SK-N-SH (cell line): ENCODE measurements at regions not wholly inside any gene's neighbourhood (a gene's known extent, or its start where the extent isn't known, plus 50 kb on each side); places are given as distances from the start of the nearest gene placed in this dataset.

Experiments
- CTCF ChIA-PET: fragments of 300-600, 350-600 bp; formaldehyde crosslinking; extraction: SDS; loops from one replicate; lab custom pipeline; 2021; lab: Yijun Ruan, JAX
- POLR2A ChIA-PET: fragments of 350-600 bp; sonication (Branson Sonifier 250); formaldehyde crosslinking; extraction: SDS; loops from one replicate; lab custom pipeline; 2020; ENCODE audit warnings: antibody characterized with exemption, inconsistent platforms; lab: Yijun Ruan, JAX
- DNase-seq: peaks from one replicate; pipeline ENCODE4 v3.0.0; 2012
- H2AFZ ChIP-seq: fragments of 200-600 bp; sonication (generic); 2 replicates; pipeline ENCODE4 v1.8.1; 2016; ENCODE audit warnings: antibody characterized with exemption, mild to moderate bottlenecking, low read depth
- H3F3A ChIP-seq: fragments of 200-600 bp; sonication (generic); replicated peaks from 2 replicates; pipeline ENCODE3; 2016; ENCODE audit warnings: antibody characterized with exemption, mild to moderate bottlenecking; ENCODE audit not compliant: insufficient read depth
- H3K27ac ChIP-seq, 2 experiments: fragments of 200-500 bp in 1 of 2; fragments of 200-600 bp in 1 of 2; sonication (Bioruptor generic) in 1 of 2; sonication (generic), shearing (Covaris generic) in 1 of 2; 2 replicates each; pipeline versions ENCODE4 v1.5.1 to v1.6.1; 2014 to 2016; ENCODE audit warnings: low read depth in 2 of 2, inconsistent platforms in 1 of 2, low read length in 1 of 2, mild to moderate bottlenecking in 1 of 2, mixed read lengths in 1 of 2
- H3K27me3 ChIP-seq: fragments of 200-600 bp; sonication (generic), shearing (Covaris generic); 2 replicates; pipeline ENCODE4 v1.6.1; 2016; ENCODE audit warnings: mixed run types; ENCODE audit not compliant: insufficient read depth
- H3K36me3 ChIP-seq, 2 experiments: fragments of 200-500 bp in 1 of 2; fragments of 200-600 bp in 1 of 2; sonication (Bioruptor generic) in 1 of 2; sonication (generic) in 1 of 2; replicated peaks in 1 of 2; 2 replicates each; pipeline versions ENCODE3 to v1.5.1; 2014 to 2016; ENCODE audit warnings: low read length in 1 of 2, mild to moderate bottlenecking in 1 of 2; ENCODE audit not compliant: insufficient read depth in 2 of 2, control insufficient read depth in 1 of 2
- H3K4me1 ChIP-seq, 2 experiments: fragments of 200-500 bp in 1 of 2; fragments of 200-600 bp in 1 of 2; sonication (Bioruptor generic) in 1 of 2; sonication (generic), shearing (Covaris generic) in 1 of 2; 2 replicates each; pipeline versions ENCODE4 v1.5.1 to v1.6.1; 2014 to 2016; ENCODE audit warnings: low read depth in 1 of 2, low read length in 1 of 2, mixed run types in 1 of 2; ENCODE audit not compliant: insufficient read depth in 2 of 2, control insufficient read depth in 1 of 2
- H3K4me2 ChIP-seq: fragments of 200-600 bp; sonication (generic), shearing (Covaris generic); 2 replicates; pipeline ENCODE4 v1.6.1; 2017; ENCODE audit warnings: mixed run types
- H3K4me3 ChIP-seq, 2 experiments: fragments of 200-500 bp in 1 of 2; fragments of 200-600 bp in 1 of 2; sonication (Bioruptor generic) in 1 of 2; sonication (generic), shearing (Covaris generic) in 1 of 2; 2 replicates each; pipeline versions ENCODE4 v1.5.1 to v1.8.1; 2014 to 2016; ENCODE audit warnings: low read depth in 2 of 2, inconsistent platforms in 1 of 2, low read length in 1 of 2, mild to moderate bottlenecking in 1 of 2, mixed read lengths in 1 of 2, moderate library complexity in 1 of 2
- H3K79me2 ChIP-seq: fragments of 200-600 bp; sonication (generic); 2 replicates; pipeline ENCODE4 v1.8.1; 2017; ENCODE audit warnings: mild to moderate bottlenecking; ENCODE audit not compliant: insufficient read depth
- H3K9ac ChIP-seq: fragments of 200-600 bp; sonication (generic); 2 replicates; pipeline ENCODE4 v1.6.1; 2017; ENCODE audit warnings: mixed run types
- H3K9me2 ChIP-seq: fragments of 200-600 bp; sonication (generic); 2 replicates; pipeline ENCODE4 v1.6.1; 2017; ENCODE audit warnings: mixed run types
- H3K9me3 ChIP-seq: fragments of 200-600 bp; sonication (generic); 2 replicates; pipeline ENCODE4 v1.6.1; 2017; ENCODE audit warnings: mixed run types, mild to moderate bottlenecking, moderate library complexity
- H4K20me1 ChIP-seq: fragments of 200-600 bp; sonication (generic); 2 replicates; pipeline ENCODE4 v1.6.1; 2017; ENCODE audit warnings: mild to moderate bottlenecking, mixed run types; ENCODE audit not compliant: insufficient read depth
- ELF1 ChIP-seq: IDR thresholded peaks from 2 replicates; pipeline ENCODE4 v1.4.0; 2012
- EP300 ChIP-seq, 2 experiments: IDR thresholded peaks; 2 replicates each; pipeline versions ENCODE4 v1.4.0 to v1.6.1; 2012; ENCODE audit warnings: borderline replicate concordance in 1 of 2, low read depth in 1 of 2, low read length in 1 of 2
- FOSL2 ChIP-seq: IDR thresholded peaks from 2 replicates; pipeline ENCODE4 v1.4.0; 2012; ENCODE audit warnings: low read depth, mild to moderate bottlenecking, moderate library complexity, borderline replicate concordance
- MEF2A ChIP-seq: IDR thresholded peaks from 2 replicates; pipeline ENCODE4 v1.4.0; 2012; ENCODE audit warnings: low read depth, borderline replicate concordance
- MXI1 ChIP-seq: IDR thresholded peaks from 2 replicates; pipeline ENCODE4 v1.6.1; 2012; ENCODE audit warnings: mild to moderate bottlenecking, low read depth, low read length, improper control_type of control experiment
- PBX3 ChIP-seq: IDR thresholded peaks from 2 replicates; pipeline ENCODE4; 2012
- SMC3 ChIP-seq: IDR thresholded peaks from 2 replicates; pipeline ENCODE4 v1.6.1; 2012; ENCODE audit warnings: low read depth, low read length, improper control_type of control experiment
- USF1 ChIP-seq: IDR thresholded peaks from 2 replicates; pipeline ENCODE4 v1.4.0; 2012; ENCODE audit warnings: low read depth, borderline replicate concordance
- USF2 ChIP-seq: fragments of 150-350 bp; IDR thresholded peaks from 2 replicates; pipeline ENCODE4 v1.6.1; 2017; ENCODE audit warnings: antibody characterized with exemption, low read length, low read depth, borderline replicate concordance
- WGBS: methylation state at CpG from one replicate; pipeline ENCODE4 v1.1.6; 2017; ENCODE audit warnings: low lambda C conversion rate; 5-methylcytosine and 5-hydroxymethylcytosine counted together

GRCh38 chr6:63392092-63392724, 72.4 kb upstream of the LGSN start:
- ChIA-PET POLR2A (no interaction called here), CTCF (no interaction called here)
- Histone ChIP-seq H3K27me3 (no peaks in the 10 kb centered on the region), H2AFZ (no peak overlapping the region), H4K20me1 (no peaks in the 10 kb centered on the region), H3K4me2 (no peak overlapping the region), H3K4me1 (no peaks in the 10 kb centered on the region), H3K9me2 (no peaks in the 10 kb centered on the region), H3K79me2 (no peaks in the 10 kb centered on the region), H3K4me3 (no peak overlapping the region), H3K9me3 (no peaks in the 10 kb centered on the region), H3K27ac (no peak overlapping the region)
- 59% methylated on average over 6 of the region's 6 CpGs for WGBS
- TF ChIP-seq SMC3 (no peak), MEF2A (no peak), USF2 (no peak), FOSL2 (no peak), EP300 (IDR thresholded peaks at IDR 0.05; ENCODE audit: borderline replicate concordance in 1 of 2, low read depth in 1 of 2, low read length in 1 of 2) (no peak)
- TF ChIP-seq, all 33 proteins: peak for 0
- no peaks in the 10 kb centered on the region for H3K36me3 ChIP-seq
- DNase-seq: no peak
- H3F3A ChIP-seq: no peaks in the 10 kb centered on the region
- H3K9ac ChIP-seq: no peak overlapping the region

GRCh38 chr6:63394656-63395308, 75.0 kb upstream of the LGSN start:
- 0 out of 2 replicates have a peak overlapping the region, but pooled peaks have one; percentile 29 for H2AFZ ChIP-seq
- no peak for DNase-seq
- no peaks in the 10 kb centered on the region for H3K36me3 ChIP-seq
- ChIA-PET CTCF (no interaction called here), POLR2A (no interaction called here)
- no peaks in the 10 kb centered on the region for H3K4me1 ChIP-seq
- TF ChIP-seq ELF1 (no peak), MXI1 (no peak), USF1 (no peak), PBX3 (no peak)
- WGBS: 41% methylated on average over 11 of the region's 11 CpGs
- H3F3A ChIP-seq: no peaks in the 10 kb centered on the region
- no peaks in the 10 kb centered on the region for H3K9me3 ChIP-seq
- no peaks in the 10 kb centered on the region for H4K20me1 ChIP-seq
- no peak overlapping the region for H3K9ac ChIP-seq
- no peaks in the 10 kb centered on the region for H3K9me2 ChIP-seq
- no peak overlapping the region for H3K4me3 ChIP-seq
- H3K4me2 ChIP-seq: no peak overlapping the region
- H3K79me2 ChIP-seq: no peaks in the 10 kb centered on the region
- no peak overlapping the region for H3K27ac ChIP-seq
- H3K27me3 ChIP-seq: no peaks in the 10 kb centered on the region
